Tongue (tissue), 1 donor: ENCODE measurements at regions not wholly inside any gene's neighbourhood (a gene's known extent, or its start where the extent isn't known, plus 50 kb on each side); places are given as distances from the start of the nearest gene placed in this dataset.
"Not testable (repeated sequence)": the region's sequence is repeated elsewhere in the genome, so short reads cannot be mapped to it uniquely, and the experiment has no call there.

ENCODE experiments used
- DNase-seq: peaks from one replicate; pipeline ENCODE4 v3.0.0-alpha.2; 2015

- DNase-seq, result no peak
These were observed 277.7 kb downstream of the VRK1 start for GRCh38 chr14:97074856-97075255.

GRCh38 chr14:97077253-97077653, 280.1 kb downstream of the VRK1 start:
- peak; percentile 41 for DNase-seq

GRCh38 chr14:97077687-97078086, 280.5 kb downstream of the VRK1 start:
- no peak for DNase-seq

- no peak for DNase-seq
These were observed 283.8 kb downstream of the VRK1 start for GRCh38 chr14:97080991-97081390.

GRCh38 chr14:97095269-97095668, 298.1 kb downstream of the VRK1 start:
- no peak for DNase-seq

- DNase-seq, result peak; percentile 37
These were observed 300.1 kb downstream of the VRK1 start for GRCh38 chr14:97097296-97097695.

GRCh38 chr14:97100306-97100705, 303.1 kb downstream of the VRK1 start:
- DNase-seq, result no peak

GRCh38 chr14:97101561-97101960, 304.4 kb downstream of the VRK1 start:
- DNase-seq, result no peak

- DNase-seq, result no peak
These were observed 306.8 kb downstream of the VRK1 start for GRCh38 chr14:97104029-97104428.

- DNase-seq, result peak; percentile 49
These were observed 309.0 kb downstream of the VRK1 start for GRCh38 chr14:97106166-97106565.

GRCh38 chr14:97106609-97107008, 309.4 kb downstream of the VRK1 start:
- no peak for DNase-seq

GRCh38 chr14:97107080-97107479, 309.9 kb downstream of the VRK1 start:
- DNase-seq, result no peak

GRCh38 chr14:97107760-97108159, 310.6 kb downstream of the VRK1 start:
- no peak for DNase-seq

GRCh38 chr14:97109234-97109633, 312.1 kb downstream of the VRK1 start:
- no peak for DNase-seq

GRCh38 chr14:97113339-97113738, 316.2 kb downstream of the VRK1 start:
- DNase-seq, result no peak

GRCh38 chr14:97116546-97116945, 319.4 kb downstream of the VRK1 start:
- no peak for DNase-seq

GRCh38 chr14:97117693-97118092, 320.5 kb downstream of the VRK1 start:
- DNase-seq, result no peak

GRCh38 chr14:97120204-97120603, 323.0 kb downstream of the VRK1 start:
- DNase-seq, result no peak

GRCh38 chr14:97120611-97121031, 323.4 kb downstream of the VRK1 start:
- DNase-seq, result no peak

GRCh38 chr14:97129639-97130038, 332.5 kb downstream of the VRK1 start:
- no peak for DNase-seq

GRCh38 chr14:97135847-97136246, 338.7 kb downstream of the VRK1 start:
- not testable (repeated sequence) for DNase-seq

- DNase-seq, result no peak
These were observed 340.5 kb downstream of the VRK1 start for GRCh38 chr14:97137705-97138104.

- no peak for DNase-seq
These were observed 341.6 kb downstream of the VRK1 start for GRCh38 chr14:97138801-97139200.

GRCh38 chr14:97143011-97143410, 345.8 kb downstream of the VRK1 start:
- no peak for DNase-seq

GRCh38 chr14:97143456-97143855, 346.3 kb downstream of the VRK1 start:
- no peak for DNase-seq
